ENCODE measurements at regions not wholly inside any gene's neighbourhood (a gene's known extent, or its start where the extent isn't known, plus 50 kb on each side); places are given as distances from the start of the nearest gene placed in this dataset.
"Not testable (repeated sequence)": the region's sequence is repeated elsewhere in the genome, so short reads cannot be mapped to it uniquely, and the experiment has no call there.

DNA sequence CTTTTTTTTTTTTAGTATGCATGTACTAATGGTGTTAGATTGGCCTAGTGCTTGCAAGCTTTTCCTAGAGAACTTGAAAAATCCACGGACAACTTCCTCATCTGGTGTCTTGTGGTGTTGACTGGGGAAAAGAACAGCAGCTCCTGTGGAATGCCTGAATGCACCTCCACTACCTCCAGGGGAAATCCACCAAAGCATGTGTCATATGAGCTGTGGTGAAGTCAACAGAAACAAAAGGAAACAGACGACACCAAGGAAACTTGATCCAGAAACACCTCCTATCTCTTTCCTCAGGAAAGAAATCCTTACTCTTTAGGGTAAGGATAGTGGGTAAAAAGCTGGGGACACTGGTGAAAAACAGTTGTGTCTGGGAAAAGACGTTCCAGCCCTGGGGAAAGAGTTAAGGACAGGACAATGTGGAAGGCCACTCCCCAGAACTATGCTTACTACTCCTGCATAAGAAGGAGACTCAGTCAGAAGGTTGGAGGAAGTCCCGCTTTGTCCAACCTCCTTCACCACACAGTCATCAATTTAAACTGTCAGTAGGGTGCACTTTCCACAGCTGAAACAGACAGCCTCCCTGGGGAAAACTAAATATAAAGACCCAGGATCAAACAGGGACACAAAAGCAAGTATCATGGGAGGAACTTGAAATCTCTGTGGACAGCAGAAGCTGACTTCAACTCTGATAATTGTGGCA lies 468.8 kb downstream of the TMEM121 start:
- DNase-seq: not testable (repeated sequence)

DNA sequence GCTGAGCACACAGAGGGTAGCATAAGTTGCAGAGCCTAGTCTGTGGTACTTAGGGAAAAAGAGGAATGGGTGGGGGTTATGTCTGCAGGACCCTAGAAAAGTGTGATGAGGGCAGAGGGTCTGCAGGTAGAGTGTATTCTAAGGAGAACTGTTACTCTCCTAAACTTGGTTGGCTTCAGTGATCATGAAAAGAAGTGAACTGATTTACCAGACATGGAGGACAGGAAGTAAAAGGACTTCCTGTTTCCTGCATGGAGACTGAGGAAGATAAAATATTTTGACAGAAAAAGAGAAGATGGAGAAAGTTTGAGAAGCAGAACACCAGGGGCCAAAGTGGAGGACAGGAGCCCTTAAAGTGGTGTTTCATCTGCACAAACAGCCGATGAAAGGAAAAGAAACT lies 472.2 kb downstream of the TMEM121 start:
- DNase-seq: not testable (repeated sequence)

DNA sequence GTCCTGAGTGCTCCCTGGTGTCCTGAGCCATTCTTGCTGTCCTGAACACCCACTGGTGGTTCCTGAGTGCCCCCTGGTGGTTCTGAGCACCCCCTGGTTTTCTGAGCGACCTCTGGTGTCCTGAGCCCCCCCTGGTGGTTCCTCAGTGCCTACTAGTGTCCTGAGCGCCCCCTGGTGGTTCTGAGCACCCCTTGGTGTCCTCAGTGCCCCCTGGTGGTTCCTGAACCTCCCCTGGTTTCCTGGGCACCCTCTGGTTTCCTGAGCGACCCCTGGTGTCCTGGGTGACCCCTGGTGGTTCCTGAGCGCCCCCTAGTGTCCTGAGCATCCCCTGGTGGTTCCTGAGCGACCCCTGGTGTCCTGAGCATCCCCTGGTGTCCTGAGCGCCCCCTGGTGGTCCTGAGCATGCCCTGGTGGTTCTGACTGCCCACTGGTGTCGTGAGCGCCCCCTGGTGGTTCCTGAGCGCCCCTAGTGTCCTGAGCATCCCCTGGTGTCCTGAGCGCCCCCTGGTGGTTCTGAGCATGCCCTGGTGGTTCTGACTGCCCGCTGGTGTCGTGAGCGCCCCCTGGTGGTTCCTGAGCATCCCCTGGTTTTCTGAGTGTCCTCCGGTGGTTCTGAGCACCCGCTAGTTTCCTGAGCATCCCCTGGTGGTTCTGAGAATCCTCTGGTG lies 473.1 kb downstream of the TMEM121 start:
- DNase-seq: no peak

DNA sequence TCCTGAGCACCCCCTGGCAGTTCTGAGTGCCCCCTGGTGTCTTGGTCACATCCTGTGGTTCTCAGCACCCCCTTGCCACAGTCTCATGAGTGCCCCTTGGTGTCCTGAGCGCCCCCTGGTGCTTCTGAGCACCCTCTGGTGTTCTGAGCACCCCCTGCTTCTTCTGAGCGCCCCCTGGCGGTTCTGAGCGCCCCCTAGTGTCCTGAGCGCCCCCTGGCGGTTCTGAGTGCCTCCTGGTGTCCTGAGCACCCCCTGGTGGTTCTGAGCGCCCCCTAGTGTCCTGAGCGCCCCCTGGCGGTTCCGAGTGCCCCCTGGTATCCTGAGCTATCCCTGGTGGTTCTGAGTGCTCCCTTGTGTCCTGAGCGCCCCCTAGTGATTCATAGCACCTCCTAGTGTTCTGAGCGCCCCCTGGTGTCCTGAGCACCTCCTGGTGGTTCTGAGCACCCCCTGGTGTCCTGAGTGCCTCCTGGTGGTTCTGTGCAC lies 473.7 kb downstream of the TMEM121 start:
- DNase-seq: not testable (repeated sequence)

DNA sequence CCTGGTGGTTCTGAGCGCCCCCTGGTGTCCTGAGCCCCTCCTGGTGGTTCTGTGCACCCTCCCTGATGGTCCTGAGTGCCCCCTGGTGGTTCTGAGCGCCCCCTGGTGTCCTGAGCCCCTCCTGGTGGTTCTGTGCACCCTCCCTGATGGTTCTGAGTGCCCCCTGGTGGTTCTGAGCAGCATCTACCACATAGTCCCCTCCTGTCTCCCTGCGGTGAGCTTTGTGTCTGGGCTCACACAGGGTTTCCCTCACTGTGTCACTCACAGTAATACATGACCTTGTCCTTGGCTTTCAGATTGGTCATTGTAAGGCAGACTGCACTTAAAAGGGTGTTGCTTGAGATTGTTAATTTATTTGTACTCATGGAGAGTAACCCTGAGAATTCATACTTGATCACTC lies 474.9 kb downstream of the TMEM121 start:
- DNase-seq: not testable (repeated sequence)

DNA sequence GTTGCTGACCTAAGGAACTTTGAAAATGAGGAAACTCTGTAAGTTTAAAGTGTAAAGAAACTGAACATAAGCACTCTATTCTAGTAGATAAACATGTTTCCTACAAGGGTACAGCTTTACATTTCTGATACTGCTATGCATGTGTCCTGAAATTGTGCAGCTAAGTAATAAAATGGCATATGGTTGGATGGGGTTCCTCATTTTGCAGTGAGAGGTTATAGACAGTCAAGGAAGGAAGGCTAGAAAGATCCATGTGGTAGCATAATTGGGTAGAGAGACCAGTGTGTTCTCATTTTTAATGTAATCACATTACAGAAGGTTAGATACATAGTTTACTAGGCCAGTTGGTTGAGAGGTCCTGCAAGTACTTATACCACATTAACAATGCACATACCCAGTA lies 477.0 kb downstream of the TMEM121 start:
- DNase-seq: no peak

DNA sequence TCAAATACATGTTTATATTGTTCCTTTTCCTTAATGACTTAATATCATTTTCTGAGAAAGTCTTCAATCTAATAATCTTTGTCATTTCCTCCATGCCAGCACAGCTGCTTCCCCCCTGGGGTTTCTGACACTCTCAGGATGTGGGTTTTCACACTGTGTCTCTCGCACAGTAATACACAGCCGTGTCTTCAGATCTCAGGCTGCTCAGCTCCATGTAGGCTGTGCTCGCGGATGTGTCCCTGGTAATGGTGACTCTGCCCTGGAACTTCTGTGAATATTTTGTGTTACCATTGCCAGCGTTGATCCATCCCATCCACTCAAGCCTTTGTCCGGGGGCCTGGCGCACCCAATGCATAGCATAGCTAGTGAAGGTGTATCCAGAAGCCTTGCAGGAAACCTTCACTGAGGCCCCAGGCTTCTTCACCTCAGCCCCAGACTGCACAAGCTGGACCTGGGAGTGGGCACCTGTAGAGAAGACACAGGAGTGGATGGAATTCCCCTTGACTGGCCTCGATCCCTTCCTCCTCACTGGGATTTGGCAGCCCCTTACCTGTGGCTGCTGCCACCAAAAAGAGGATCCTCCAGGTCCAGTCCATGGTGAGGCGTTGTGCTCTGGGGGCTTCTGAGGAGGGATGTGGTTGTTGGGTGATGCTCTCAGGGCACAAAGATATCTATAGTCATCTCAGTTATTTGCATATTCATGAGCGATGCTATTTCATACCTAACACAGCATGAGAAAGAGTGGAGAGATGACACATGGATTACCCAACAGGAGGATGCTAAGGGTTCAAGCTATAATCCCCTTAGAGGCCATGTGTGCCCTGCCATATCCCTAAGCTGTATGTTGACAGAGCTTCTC lies 478.8 kb downstream of the TMEM121 start:
- not testable (repeated sequence) for DNase-seq

DNA sequence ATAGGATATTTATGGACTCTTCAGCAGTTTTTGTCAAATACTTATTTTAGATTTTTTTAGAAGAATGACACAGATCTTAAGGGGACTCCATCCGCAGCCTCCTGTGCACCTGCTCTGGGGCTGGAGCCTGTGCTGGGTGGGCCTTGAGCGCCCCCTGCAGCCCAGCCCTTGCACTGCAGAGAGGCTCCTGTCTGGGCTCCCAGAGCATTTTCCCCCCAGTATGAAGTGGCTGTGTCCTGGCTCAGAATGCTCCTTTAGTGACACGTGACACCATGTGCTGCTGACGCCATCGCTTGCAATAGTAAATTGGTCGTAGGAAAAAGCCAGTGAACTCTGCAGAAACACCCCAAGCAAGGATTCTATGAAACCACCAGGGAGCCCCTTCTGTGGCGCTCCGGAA lies 479.7 kb downstream of the TMEM121 start:
- not testable (repeated sequence) for DNase-seq

GRCh38 chr14:106006716-106007115 lies 480.3 kb downstream of the TMEM121 start:
- not testable (repeated sequence) for DNase-seq

DNA sequence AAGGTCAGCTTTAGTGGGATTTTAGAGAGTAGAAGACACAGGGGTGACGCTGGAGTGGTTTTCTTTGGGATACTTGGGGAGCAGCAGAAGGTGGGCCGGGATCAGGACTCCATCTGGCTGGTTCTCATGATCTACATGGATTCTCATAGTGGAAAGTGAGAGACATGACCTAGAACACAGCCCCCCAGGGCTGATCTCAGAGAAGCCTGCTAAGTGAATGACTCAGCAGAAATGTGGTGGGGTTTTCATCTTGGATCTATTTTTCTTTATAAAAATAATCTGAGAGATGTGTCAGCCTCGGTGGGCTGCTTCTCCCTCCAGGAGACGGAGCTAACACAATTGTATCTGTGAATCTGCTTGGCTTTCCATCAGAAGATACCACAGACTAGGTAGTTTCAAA lies 484.4 kb downstream of the TMEM121 start:
- no peak for DNase-seq

- not testable (repeated sequence) for DNase-seq
Measured at GRCh38 chr14:106011631-106012360, 485.4 kb downstream of the TMEM121 start.

DNA sequence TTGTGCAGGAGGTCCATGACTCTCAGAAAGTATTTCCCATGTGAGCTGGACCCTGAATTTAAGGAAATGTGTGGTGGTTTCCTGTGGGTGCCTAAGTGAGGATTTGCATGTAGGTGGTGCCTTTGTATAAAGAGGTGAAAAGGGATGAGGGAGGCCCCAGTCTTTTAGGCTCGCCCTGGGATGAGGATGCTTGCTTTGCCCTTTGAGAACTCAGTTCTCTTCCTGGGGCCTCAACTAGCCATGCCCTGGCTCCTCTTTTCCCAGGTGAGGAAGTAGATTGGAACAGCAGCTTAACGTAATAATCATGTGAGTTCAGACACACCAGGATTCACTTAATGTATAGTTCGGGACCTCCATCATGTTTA lies 486.0 kb downstream of the TMEM121 start:
- DNase-seq: not testable (repeated sequence)

GRCh38 chr14:106013879-106014376 lies 487.5 kb downstream of the TMEM121 start:
- DNase-seq: no peak

GRCh38 chr14:106017952-106018351 lies 491.6 kb downstream of the TMEM121 start:
- DNase-seq: not testable (repeated sequence)

DNA sequence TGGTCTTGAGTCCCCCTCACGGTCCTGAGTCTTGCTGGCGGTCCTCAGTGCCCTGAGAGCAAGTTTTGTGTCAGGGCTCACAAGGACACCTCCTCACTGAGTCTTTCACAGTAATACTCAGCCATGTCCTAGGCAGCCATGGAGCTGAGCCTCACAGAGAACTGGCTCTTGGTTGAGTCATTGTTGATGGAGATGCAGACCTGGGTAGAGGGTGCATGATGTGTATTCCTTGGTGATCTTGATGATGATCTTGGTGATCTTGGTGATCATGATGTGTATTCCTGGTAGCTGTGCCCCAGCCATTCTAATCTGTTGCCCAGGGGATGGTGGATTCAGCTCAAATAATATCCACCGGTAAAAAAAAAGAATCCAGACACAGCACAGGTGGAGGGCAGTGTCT lies 495.4 kb downstream of the TMEM121 start:
- DNase-seq: no peak

- DNase-seq: not testable (repeated sequence)
Measured at GRCh38 chr14:106022648-106023047, 496.3 kb downstream of the TMEM121 start.

DNA sequence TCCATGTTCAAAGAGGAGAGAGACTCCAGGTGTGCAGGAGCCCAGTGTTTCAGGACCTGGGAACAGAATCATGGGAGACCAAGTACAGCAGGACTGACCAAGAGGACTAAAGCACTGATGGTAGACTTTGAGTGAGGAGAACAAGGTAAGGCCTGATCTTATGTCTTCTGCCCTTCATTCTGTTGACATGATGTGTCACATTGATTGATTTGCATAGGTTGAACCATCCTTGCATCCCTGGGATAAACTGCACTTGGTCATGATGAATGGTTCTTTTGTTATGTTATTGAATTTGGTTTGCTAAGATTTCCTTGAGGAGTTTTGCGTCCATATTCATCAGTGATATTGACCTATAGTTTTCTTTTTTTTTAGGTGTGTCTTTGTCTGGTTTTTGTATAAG lies 497.0 kb downstream of the TMEM121 start:
- DNase-seq: no peak

- no peak for DNase-seq
Measured at GRCh38 chr14:106024983-106025604, 498.7 kb downstream of the TMEM121 start.

GRCh38 chr14:106026026-106026425 lies 499.6 kb downstream of the TMEM121 start:
- DNase-seq: no peak

GRCh38 chr14:106027759-106028158 lies 501.4 kb downstream of the TMEM121 start:
- not testable (repeated sequence) for DNase-seq

- no peak for DNase-seq
Measured at GRCh38 chr14:106029959-106030358, 503.6 kb downstream of the TMEM121 start.

- no peak for DNase-seq
Measured at GRCh38 chr14:106037380-106037779, 511.0 kb downstream of the TMEM121 start.
